GM12878 (cell line): ENCODE measurements at regions not wholly inside any gene's neighbourhood (a gene's known extent, or its start where the extent isn't known, plus 50 kb on each side); places are given as distances from the start of the nearest gene placed in this dataset.
A peak's percentile ranks its signal among the peaks of the same experiment; 100 is the strongest.

Experiments
- ATAC-seq: fragments of 200-7000 bp; cut with Tn5 transposase; 3 replicates; pipeline ENCODE4 v1.9.1; 2020; ENCODE audit warnings: mild to moderate bottlenecking, moderate library complexity
- BruUV-seq: library from RNA; stranded (reverse); fragments of 400-500 nt; replicated peaks from 2 replicates; lab custom pipeline; 2021; lab: Mats Ljungman, UMichigan
- CTCF ChIA-PET: fragments of 300-600 bp; sonication (Branson Sonifier 250); formaldehyde crosslinking; extraction: SDS; loops from one replicate; lab custom pipeline; 2021; ENCODE audit warnings: inconsistent platforms; lab: Yijun Ruan, JAX
- POLR2A ChIA-PET: fragments of 350-600 bp; formaldehyde crosslinking; extraction: SDS; loops from one replicate; lab custom pipeline; 2021; ENCODE audit warnings: inconsistent platforms; lab: Charles Lee
- RAD21 ChIA-PET: fragments of 300-600 bp; sonication (Branson Sonifier 250); formaldehyde crosslinking; loops from one replicate; lab custom pipeline; 2023; ENCODE audit warnings: antibody characterized with exemption; ENCODE audit not compliant: unreplicated experiment; lab: Charles Lee
- SMC1A ChIA-PET: fragments of 300-600 bp; sonication (Branson Sonifier 250); formaldehyde crosslinking; loops from one replicate; lab custom pipeline; 2023; ENCODE audit not compliant: unreplicated experiment, uncharacterized antibody; lab: Charles Lee
- DNase-seq: peaks from one replicate; pipeline ENCODE4 v3.0.0-alpha.2; 2011; ENCODE audit warnings: low read depth, low spot score
- FAIRE-seq: peaks from 3 replicates; lab custom pipeline; 2011; peaks lifted over from hg19 to GRCh38; lab: Jason Lieb, UNC
- H2AFZ ChIP-seq: 2 replicates; pipeline ENCODE4 v1.6.0; 2011; ENCODE audit warnings: low read depth, low read length, control low read depth; ENCODE audit not compliant: control insufficient read depth
- H3K27ac ChIP-seq: 2 replicates; pipeline ENCODE4 v1.5.1; 2011; ENCODE audit warnings: control low read depth; ENCODE audit not compliant: control insufficient read depth, insufficient read depth
- H3K27me3 ChIP-seq, 2 experiments: replicated peaks in 1 of 2; 2 replicates each; pipeline versions ENCODE4 v1.6.0 to v1.6.1; 2011; ENCODE audit warnings: low read length in 1 of 2; ENCODE audit not compliant: control insufficient read depth in 2 of 2, insufficient read depth in 2 of 2
- H3K36me3 ChIP-seq, 2 experiments: 2 replicates each; pipeline ENCODE4 v1.5.1; 2011; ENCODE audit warnings: low read length in 1 of 2; ENCODE audit not compliant: control insufficient read depth in 2 of 2, insufficient read depth in 2 of 2
- H3K4me1 ChIP-seq: 2 replicates; pipeline ENCODE4 v1.6.1; 2011; ENCODE audit warnings: mild to moderate bottlenecking, low read length, moderate library complexity, mixed read lengths; ENCODE audit not compliant: control insufficient read depth, insufficient read depth
- H3K4me2 ChIP-seq: 2 replicates; pipeline ENCODE4 v1.6.0; 2011; ENCODE audit warnings: control low read depth; ENCODE audit not compliant: control insufficient read depth, insufficient read depth
- H3K4me3 ChIP-seq: fragments of 200-600 bp; sonication (generic); 2 replicates; pipeline ENCODE4 v1.5.1; 2016
- H3K79me2 ChIP-seq: 2 replicates; pipeline ENCODE4 v1.6.0; 2011; ENCODE audit warnings: low read length; ENCODE audit not compliant: control insufficient read depth, insufficient read depth
- H3K9ac ChIP-seq: 2 replicates; pipeline ENCODE4 v1.8.0; 2011; ENCODE audit warnings: low read length, control low read depth, mixed read lengths; ENCODE audit not compliant: control insufficient read depth, insufficient read depth
- H3K9me3 ChIP-seq: replicated peaks from 3 replicates; pipeline ENCODE4 v1.5.1; 2011; ENCODE audit warnings: mild to moderate bottlenecking, low read length; ENCODE audit not compliant: control insufficient read depth, insufficient read depth
- H4K20me1 ChIP-seq: 2 replicates; pipeline ENCODE4 v1.6.0; 2011; ENCODE audit not compliant: control insufficient read depth, insufficient read depth
- EED ChIP-seq: sonication (generic); IDR thresholded peaks from 2 replicates; pipeline ENCODE4 v1.6.1; 2016; ENCODE audit warnings: antibody characterized with exemption, low read depth
- EP300 ChIP-seq, 2 experiments: fragments of 150-350 bp in 1 of 2; IDR thresholded peaks; 2 replicates each; pipeline ENCODE4 v1.6.1; 2011 to 2012; ENCODE audit warnings: low read depth in 2 of 2, low read length in 2 of 2, borderline replicate concordance in 1 of 2, improper control_type of control experiment in 1 of 2, inconsistent platforms in 1 of 2; ENCODE audit not compliant: control insufficient read depth in 1 of 2
- ESRRA ChIP-seq: IDR thresholded peaks from 2 replicates; pipeline ENCODE4 v1.6.1; 2012; ENCODE audit warnings: mild to moderate bottlenecking, low read length, improper control_type of control experiment
- FOS ChIP-seq: IDR thresholded peaks from 3 replicates; pipeline ENCODE4 v1.6.1; 2011; ENCODE audit warnings: borderline replicate concordance; ENCODE audit not compliant: insufficient read length; ENCODE audit errors: extremely low read depth
- NFYB ChIP-seq: IDR thresholded peaks from 2 replicates; pipeline ENCODE4 v1.6.1; 2011; ENCODE audit warnings: low read depth, mild to moderate bottlenecking, low read length, improper control_type of control experiment, moderate library complexity; ENCODE audit not compliant: insufficient read depth
- NKRF ChIP-seq: fragments of 450-650 bp; conservative IDR thresholded peaks from 2 replicates; pipeline ENCODE4 v1.6.1; 2017; ENCODE audit warnings: mild to moderate bottlenecking, moderate library complexity
- NR2F1 ChIP-seq: fragments of 450-650 bp; conservative IDR thresholded peaks from 2 replicates; pipeline ENCODE4 v1.6.1; 2017; ENCODE audit warnings: mild to moderate bottlenecking
- PBX3 ChIP-seq: IDR thresholded peaks from 2 replicates; pipeline ENCODE4 v1.6.1; 2011; ENCODE audit warnings: mild to moderate bottlenecking, low read depth, low read length, moderate library complexity; ENCODE audit not compliant: insufficient replicate concordance
- RAD21 ChIP-seq: IDR thresholded peaks from 2 replicates; pipeline ENCODE4 v1.6.1; 2011; ENCODE audit warnings: mild to moderate bottlenecking, low read depth, low read length, moderate library complexity; ENCODE audit not compliant: insufficient read depth
- RAD51 ChIP-seq: fragments of 450-650 bp; IDR thresholded peaks from 2 replicates; pipeline ENCODE4 v1.6.1; 2016; ENCODE audit warnings: moderate library complexity, mild to moderate bottlenecking, inconsistent platforms
- RB1 ChIP-seq: fragments of 450-650 bp; formaldehyde crosslinking; IDR thresholded peaks from 2 replicates; pipeline ENCODE4 v1.6.1; 2017; ENCODE audit warnings: mild to moderate bottlenecking, borderline replicate concordance
- RBBP5 ChIP-seq: fragments of 200-600 bp; sonication (generic); conservative IDR thresholded peaks from 2 replicates; pipeline ENCODE4 v1.6.1; 2016
- SREBF1 ChIP-seq: IDR thresholded peaks from 2 replicates; pipeline ENCODE4 v1.6.1; 2012; ENCODE audit warnings: mild to moderate bottlenecking, low read length
- SREBF2 ChIP-seq: IDR thresholded peaks from 2 replicates; pipeline ENCODE4 v1.6.1; 2012; ENCODE audit warnings: mild to moderate bottlenecking, low read length
- STAT3 ChIP-seq: IDR thresholded peaks from 2 replicates; pipeline ENCODE4 v1.6.1; 2011; ENCODE audit warnings: low read depth, low read length, improper control_type of control experiment
- WGBS: methylation state at CpG from one replicate; pipeline ENCODE4 v1.1.6; 2016; ENCODE audit warnings: low lambda C conversion rate; ENCODE audit not compliant: insufficient replicate concordance, insufficient coverage; ENCODE audit errors: missing lambda C conversion rate; 5-methylcytosine and 5-hydroxymethylcytosine counted together
- in situ Hi-C: fragments of 300-500 bp; cut with MboI; formaldehyde crosslinking; loops from 9 replicates; pipeline ENCODE4 v1.14.3; 2018; ENCODE audit warnings: mixed read lengths
- intact Hi-C: fragments of 100-400 bp; cut with micrococcal nuclease; formaldehyde crosslinking; loops from one replicate; pipeline ENCODE4 v1.14.2; 2022; ENCODE audit not compliant: unreplicated experiment

- Histone ChIP-seq H3K27ac (no peak overlapping the region), H3K9ac (no peak overlapping the region), H3K27me3 (peaks cover 2 to 25% of the 10 kb centered on the region in 2 experiments), H3K4me1 (peaks cover 4% of the 10 kb centered on the region; the same call in 1 of the 2 replicates), H3K4me2 (peak overlapping the region; percentile 68), H3K36me3 (no peaks in the 10 kb centered on the region), H4K20me1 (no peaks in the 10 kb centered on the region), H3K9me3 (peaks cover 16% of the 10 kb centered on the region; the same call in 2 of the 3 replicates), H2AFZ (peak overlapping the region; percentile 57), H3K79me2 (no peaks in the 10 kb centered on the region), H3K4me3 (peak overlapping the region; percentile 43; the same call in 1 of the 2 replicates)
- in situ Hi-C loops = loop anchor here (5.0 kb wide), 1 partner anchor 1295 kb away; the partner anchor contains the start of gene HOXA7
- ChIA-PET SMC1A (interaction anchor here (0.8 to 2.0 kb wide), 5 partner anchors 11 to 336 kb away, joined by 3 to 8 read pairs (median 6); no protein-coding TSS in a partner anchor), RAD21 (interaction anchor here (0.8 to 2.4 kb wide), 4 partner anchors 16 to 683 kb away, joined by 3 to 13 read pairs (median 6); a partner anchor contains a TSS), POLR2A (interaction anchor here (0.5 to 0.9 kb wide), 3 partner anchors 88 to 535 kb away, joined by 3 read pairs; no protein-coding TSS in a partner anchor), CTCF (interaction anchor here (0.6 to 1.7 kb wide), 12 partner anchors 11 to 502 kb away, joined by 3 to 9 read pairs (median 3); no protein-coding TSS in a partner anchor)
- intact Hi-C loops = no loop called here
- peak; percentile 99 for FAIRE-seq
- no TSS peak for BruUV-seq
- DNase-seq = peak; percentile 95
- peak; percentile 93 for ATAC-seq
- WGBS = 1% methylated on average over 41 of the region's 45 CpGs
- TF ChIP-seq RAD21 = no peak
- TF ChIP-seq RAD51 = no peak
- no peak for TF ChIP-seq ESRRA
- no peak for TF ChIP-seq RBBP5
- no peak for TF ChIP-seq NKRF
- TF ChIP-seq SREBF2 = no peak
- no peak for TF ChIP-seq EED
- no peak for TF ChIP-seq STAT3
- TF ChIP-seq FOS = no peak
- TF ChIP-seq EP300 (IDR thresholded peaks at IDR 0.05; ENCODE audit: borderline replicate concordance in 1 of 2, control insufficient read depth in 1 of 2, low read depth in 2 of 2, low read length in 2 of 2) = no peak
- TF ChIP-seq NR2F1 = no peak
- TF ChIP-seq NFYB = peak; percentile 87
- peak; percentile 75; the same call in 1 of the 2 replicates for TF ChIP-seq RB1
- no peak for TF ChIP-seq SREBF1
- TF ChIP-seq PBX3 = peak; percentile 16
These were observed 289.6 kb upstream of the NFE2L3 start for GRCh38 chr7:25862261-25863004.
